Tibial nerve (tissue), 4 donors: ENCODE measurements at regions not wholly inside any gene's neighbourhood (a gene's known extent, or its start where the extent isn't known, plus 50 kb on each side); places are given as distances from the start of the nearest gene placed in this dataset.
"Not testable (repeated sequence)": the region's sequence is repeated elsewhere in the genome, so short reads cannot be mapped to it uniquely, and the experiment has no call there.

Experiments used
- DNase-seq, 2 donors: peaks; one replicate each; pipeline ENCODE4 v3.0.0-alpha.2; 2019; ENCODE audit warnings: low spot score in 2 of 2
- H3K27ac ChIP-seq, 4 donors: fragments of 200-600 bp; sonication (generic) in 3 of 4; one replicate each; pipeline ENCODE4 v1.5.1; 2017 to 2019; ENCODE audit warnings: mild to moderate bottlenecking in 1 of 4
- H3K27me3 ChIP-seq, 2 donors: fragments of 200-600 bp; sonication (generic) in 1 of 2; one replicate each; pipeline versions ENCODE4 v1.5.1 to v1.6.0; 2017 to 2019
- H3K36me3 ChIP-seq, 3 donors: fragments of 200-600 bp; sonication (generic); one replicate each; pipeline ENCODE4 v1.5.1; 2018 to 2019
- H3K4me1 ChIP-seq, 4 donors: fragments of 200-600 bp; sonication (generic) in 3 of 4; one replicate each; pipeline ENCODE4 v1.5.1; 2017 to 2019
- H3K4me3 ChIP-seq, 4 donors: fragments of 200-600 bp; sonication (generic) in 3 of 4; one replicate each; pipeline ENCODE4 v1.5.1; 2017 to 2019; ENCODE audit warnings: mild to moderate bottlenecking in 1 of 4, moderate library complexity in 1 of 4
- H3K9me3 ChIP-seq, 4 donors: fragments of 200-600 bp; sonication (generic) in 3 of 4; one replicate each; pipeline ENCODE4 v1.5.1; 2017 to 2019
- CTCF ChIP-seq, 5 experiments: fragments of 200-600 bp in 3 of 5; fragments of 450-650 bp in 2 of 5; sonication (generic) in 3 of 5; IDR thresholded peaks; one replicate each; pipeline ENCODE4 v1.5.1; 2016 to 2019; ENCODE audit warnings: antibody characterized with exemption in 5 of 5, mild to moderate bottlenecking in 3 of 5, moderate library complexity in 2 of 5
- EP300 ChIP-seq, 2 donors: sonication (generic); formaldehyde crosslinking; IDR thresholded peaks; one replicate each; pipeline ENCODE4 v1.6.1; 2017; ENCODE audit warnings: antibody characterized with exemption in 2 of 2, mild to moderate bottlenecking in 1 of 2
- POLR2A ChIP-seq, 2 donors: fragments of 450-650 bp; IDR thresholded peaks; one replicate each; pipeline ENCODE4 v1.6.1; 2017; ENCODE audit warnings: antibody characterized with exemption in 2 of 2, mild to moderate bottlenecking in 2 of 2, moderate library complexity in 2 of 2
- WGBS, 2 donors: methylation state at CpG; one replicate each; pipeline ENCODE4 v1.1.5; 2018; 5-methylcytosine and 5-hydroxymethylcytosine counted together

DNA sequence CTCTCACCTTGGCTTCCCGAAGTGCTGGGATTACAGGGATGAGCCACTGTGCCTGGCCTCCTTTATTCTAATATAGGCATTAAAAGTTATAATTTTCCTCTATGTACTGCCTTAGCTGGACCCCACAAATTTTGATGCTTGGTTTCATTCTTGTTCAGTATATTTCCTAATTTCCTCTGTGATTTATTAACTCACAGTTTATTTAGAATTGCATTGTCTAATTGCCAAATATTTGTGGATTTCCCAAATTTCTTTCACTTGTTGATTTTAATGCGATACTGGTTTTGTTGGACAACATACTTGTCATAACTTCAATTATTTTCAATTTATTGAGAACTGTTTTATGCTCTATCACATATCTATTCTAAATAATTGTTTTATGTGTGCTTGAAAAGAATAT, 366.0 kb downstream of the OMA1 start:
- TF ChIP-seq CTCF (IDR thresholded peaks at IDR 0.05) (no peak), POLR2A (IDR thresholded peaks at IDR 0.05) (no peak), EP300 (IDR thresholded peaks at IDR 0.05) (no peak)

DNA sequence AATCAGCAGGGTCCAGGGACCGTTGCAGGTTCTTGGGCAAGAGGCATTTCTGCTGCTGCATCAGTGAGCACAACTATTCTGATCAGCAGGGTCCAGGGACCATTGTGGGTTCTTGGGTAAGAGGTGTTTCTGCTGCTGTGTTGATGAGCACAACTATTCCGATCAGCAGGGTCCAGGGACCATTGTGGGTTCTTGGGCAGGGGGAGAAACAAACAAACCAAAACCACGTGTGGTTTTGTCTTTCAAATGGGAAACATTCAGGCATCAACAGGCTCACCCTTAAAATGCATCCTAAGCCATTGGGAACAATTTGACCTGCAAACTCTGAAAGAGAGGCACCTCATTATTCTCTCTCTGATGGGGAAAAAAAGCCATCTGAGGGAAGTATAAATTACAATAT, 377.4 kb downstream of the OMA1 start:
- DNase-seq, H3K36me3 ChIP-seq, H3K27me3 ChIP-seq, H3K4me3 ChIP-seq, H3K4me1 ChIP-seq, H3K27ac ChIP-seq: not testable (repeated sequence)
- WGBS, 2 donors = 52% methylated on average over 3 of the region's 3 CpGs
- peaks cover 0 to 12% (median 0%) of the 10 kb centered on the region in 4 donors for H3K9me3 ChIP-seq

More for the DNA sequence above, 366.0 kb downstream of the OMA1 start:
- WGBS, 2 donors = 88 to 91% methylated on average over 2 of the region's 2 CpGs
- H3K9me3 ChIP-seq = peaks cover 0 to 19% (median 2%) of the 10 kb centered on the region in 4 donors
- DNase-seq = no peak
- no peak overlapping the region for H3K27ac ChIP-seq
- H3K4me1 ChIP-seq = no peaks in the 10 kb centered on the region
- no peak overlapping the region for H3K4me3 ChIP-seq
- H3K36me3 ChIP-seq = no peaks in the 10 kb centered on the region
- H3K27me3 ChIP-seq = no peaks in the 10 kb centered on the region

DNA sequence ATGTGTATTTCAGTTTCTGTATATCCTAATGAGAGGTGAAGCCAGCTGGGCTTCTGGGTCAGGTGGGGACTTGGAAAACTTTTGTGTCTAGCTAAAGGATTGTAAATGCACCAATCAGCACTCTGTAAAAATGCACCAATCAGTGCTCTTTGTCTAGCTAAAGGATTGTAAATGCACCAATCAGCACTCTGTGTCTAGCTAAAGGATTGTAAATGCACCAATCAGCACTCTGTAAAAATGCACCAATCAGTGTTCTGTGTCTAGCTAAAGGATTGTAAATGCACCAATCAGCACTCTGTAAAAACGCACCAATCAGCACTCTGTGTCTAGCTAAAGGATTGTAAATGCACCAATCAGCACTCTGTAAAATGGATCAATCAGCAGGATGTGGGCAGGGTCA, 379.4 kb downstream of the OMA1 start:
- peaks cover 0 to 10% (median 0%) of the 10 kb centered on the region in 4 donors for H3K9me3 ChIP-seq
- not testable (repeated sequence) for DNase-seq, H3K4me1 ChIP-seq, H3K27ac ChIP-seq, H3K36me3 ChIP-seq, H3K27me3 ChIP-seq, H3K4me3 ChIP-seq
- 94 to 100% methylated on average over 1 of the region's 1 CpG for WGBS, 2 donors

- Histone ChIP-seq H3K9me3 (peaks cover 0 to 10% (median 0%) of the 10 kb centered on the region in 4 donors), H3K36me3 (no peaks in the 10 kb centered on the region), H3K27me3 (no peaks in the 10 kb centered on the region), H3K27ac (no peak overlapping the region), H3K4me1 (peaks cover 0 to 5% (median 0%) of the 10 kb centered on the region in 4 donors), H3K4me3 (no peak overlapping the region)
- 84 to 86% methylated on average over 3 of the region's 3 CpGs for WGBS, 2 donors
- no peak for DNase-seq
- TF ChIP-seq EP300 (IDR thresholded peaks at IDR 0.05) (no peak), POLR2A (IDR thresholded peaks at IDR 0.05) (no peak), CTCF (IDR thresholded peaks at IDR 0.05) (no peak)
These were observed 380.1 kb downstream of the OMA1 start for GRCh38 chr1:58166417-58166816.

DNA sequence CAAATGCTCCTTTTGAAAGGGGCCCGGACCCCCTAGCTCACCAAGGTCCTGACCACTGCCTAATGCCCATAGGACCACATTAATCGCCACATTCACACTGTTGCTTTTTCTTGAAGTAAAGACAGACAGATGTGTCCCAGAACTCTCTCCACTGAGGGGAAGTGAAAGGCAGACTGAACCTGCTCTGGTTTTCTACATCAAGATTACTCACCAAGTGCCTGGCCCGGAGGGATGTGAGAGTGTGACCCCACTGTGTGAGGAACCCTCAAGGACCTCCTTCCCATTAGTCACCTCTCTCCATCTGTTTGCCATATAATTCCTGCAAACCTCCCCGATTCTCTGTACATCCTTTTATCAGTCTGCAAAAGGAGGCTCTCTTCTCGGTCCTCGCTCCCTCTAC, 381.5 kb downstream of the OMA1 start:
- Histone ChIP-seq H3K4me3 (no peak overlapping the region), H3K27ac (no peak overlapping the region), H3K36me3 (no peaks in the 10 kb centered on the region), H3K27me3 (no peaks in the 10 kb centered on the region), H3K9me3 (peaks cover 0 to 10% (median 0%) of the 10 kb centered on the region in 4 donors), H3K4me1 (peaks cover 0 to 5% (median 0%) of the 10 kb centered on the region in 4 donors)
- no peak for TF ChIP-seq CTCF (IDR thresholded peaks at IDR 0.05)
- TF ChIP-seq POLR2A (IDR thresholded peaks at IDR 0.05) = no peak
- TF ChIP-seq EP300 (IDR thresholded peaks at IDR 0.05) = no peak
- DNase-seq = no peak
- 78 to 82% methylated on average over 6 of the region's 6 CpGs for WGBS, 2 donors

DNA sequence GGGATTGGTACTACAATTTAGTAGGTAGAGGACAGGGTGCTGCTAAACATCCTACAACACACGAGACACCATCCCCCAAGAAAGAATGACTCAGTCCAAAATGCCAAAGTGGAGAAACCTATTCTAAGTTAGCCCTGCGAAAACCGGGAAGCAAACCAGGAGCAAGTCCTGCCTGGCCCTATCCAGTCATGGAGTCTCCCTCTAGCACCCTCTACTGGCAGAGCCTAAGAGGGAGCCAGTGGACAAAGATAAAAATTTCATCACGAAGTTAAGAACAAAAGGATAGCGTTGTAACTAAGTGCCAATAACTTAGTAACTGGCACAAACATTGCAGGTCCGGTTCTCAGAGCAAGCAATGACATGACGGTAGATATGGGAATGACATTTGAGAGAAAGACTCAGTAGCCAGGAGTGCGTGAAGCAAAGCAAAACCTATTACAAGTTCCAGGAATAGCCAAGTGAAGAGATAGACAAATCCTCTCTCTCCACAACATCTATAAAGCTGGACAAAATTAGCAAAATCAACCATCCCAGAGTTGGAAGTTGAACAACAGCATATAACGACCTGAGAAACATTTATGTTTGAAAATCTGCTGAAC, 383.5 kb downstream of the OMA1 start:
- Histone ChIP-seq H3K4me3 (no peak overlapping the region), H3K9me3 (peaks cover 0 to 10% (median 0%) of the 10 kb centered on the region in 4 donors), H3K36me3 (no peaks in the 10 kb centered on the region), H3K27ac (no peak overlapping the region), H3K4me1 (peaks cover 0 to 5% (median 0%) of the 10 kb centered on the region in 4 donors), H3K27me3 (no peaks in the 10 kb centered on the region)
- WGBS, 2 donors = 19 to 23% methylated on average over 9 of the region's 9 CpGs
- DNase-seq = peak; percentile 23 to 54
- no peak for TF ChIP-seq POLR2A (IDR thresholded peaks at IDR 0.05)
- TF ChIP-seq CTCF (IDR thresholded peaks at IDR 0.05) = peak; percentile 53 to 79 (median 67)
- no peak for TF ChIP-seq EP300 (IDR thresholded peaks at IDR 0.05)
